VCaP (cell line): ENCODE measurements at regions not wholly inside any gene's neighbourhood (a gene's known extent, or its start where the extent isn't known, plus 50 kb on each side); places are given as distances from the start of the nearest gene placed in this dataset.

ENCODE experiments used
- H3K27ac ChIP-seq: fragments of 450-650 bp; 2 replicates; pipeline ENCODE4 v1.5.1; 2017
- TF ChIP-seq, protein P1 (sequence below): fragments of 450-650 bp; conservative IDR thresholded peaks from 2 replicates; pipeline ENCODE4 v1.5.1; 2017; ENCODE audit warnings: mild to moderate bottlenecking, moderate library complexity

DNA sequence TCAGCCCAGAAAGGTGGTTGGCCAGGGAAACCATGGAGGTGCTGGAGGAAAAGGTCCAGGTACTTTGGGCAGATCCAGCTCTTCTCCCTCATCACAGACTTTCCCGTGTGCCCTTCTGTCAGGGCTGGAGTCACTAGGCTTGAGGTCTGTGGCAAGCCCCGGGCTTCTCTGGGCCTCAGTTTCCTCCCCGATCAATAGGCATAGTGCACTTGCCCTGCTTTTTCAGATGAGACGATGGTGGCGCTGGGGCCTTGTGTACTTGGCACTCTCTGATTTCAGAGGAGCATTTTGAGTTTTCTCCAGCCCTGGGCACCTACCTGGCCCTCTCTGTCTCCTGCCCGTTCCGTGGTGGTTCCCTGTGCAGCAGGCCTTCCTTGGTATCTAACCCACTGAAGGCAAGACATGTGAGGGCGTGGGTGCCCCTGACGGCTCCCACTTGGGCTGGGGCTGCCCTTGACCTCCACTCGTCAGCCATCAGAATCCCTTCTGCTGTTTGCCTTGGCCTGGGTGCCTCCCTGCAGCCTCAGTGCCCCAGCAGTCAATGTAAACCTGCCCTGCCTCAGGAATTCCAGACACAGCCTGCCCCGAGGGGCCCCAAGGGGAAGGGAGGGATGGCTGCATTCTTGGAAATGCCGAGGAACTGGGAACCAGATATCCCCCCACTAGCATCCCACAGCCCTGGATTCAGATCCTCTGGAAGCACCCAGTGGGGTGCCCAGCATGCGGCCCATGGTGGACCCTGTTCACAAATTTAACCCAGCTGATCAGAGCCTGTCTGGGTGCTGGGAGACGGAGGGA lies 66.3 kb upstream of the COL5A1 start:
- no peak overlapping the region for H3K27ac ChIP-seq
- TF ChIP-seq, protein P1, sequence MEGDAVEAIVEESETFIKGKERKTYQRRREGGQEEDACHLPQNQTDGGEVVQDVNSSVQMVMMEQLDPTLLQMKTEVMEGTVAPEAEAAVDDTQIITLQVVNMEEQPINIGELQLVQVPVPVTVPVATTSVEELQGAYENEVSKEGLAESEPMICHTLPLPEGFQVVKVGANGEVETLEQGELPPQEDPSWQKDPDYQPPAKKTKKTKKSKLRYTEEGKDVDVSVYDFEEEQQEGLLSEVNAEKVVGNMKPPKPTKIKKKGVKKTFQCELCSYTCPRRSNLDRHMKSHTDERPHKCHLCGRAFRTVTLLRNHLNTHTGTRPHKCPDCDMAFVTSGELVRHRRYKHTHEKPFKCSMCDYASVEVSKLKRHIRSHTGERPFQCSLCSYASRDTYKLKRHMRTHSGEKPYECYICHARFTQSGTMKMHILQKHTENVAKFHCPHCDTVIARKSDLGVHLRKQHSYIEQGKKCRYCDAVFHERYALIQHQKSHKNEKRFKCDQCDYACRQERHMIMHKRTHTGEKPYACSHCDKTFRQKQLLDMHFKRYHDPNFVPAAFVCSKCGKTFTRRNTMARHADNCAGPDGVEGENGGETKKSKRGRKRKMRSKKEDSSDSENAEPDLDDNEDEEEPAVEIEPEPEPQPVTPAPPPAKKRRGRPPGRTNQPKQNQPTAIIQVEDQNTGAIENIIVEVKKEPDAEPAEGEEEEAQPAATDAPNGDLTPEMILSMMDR: no peak

GRCh38 chr9:134575901-134576176 lies 65.8 kb upstream of the COL5A1 start:
- TF ChIP-seq, protein P1: no peak
- H3K27ac ChIP-seq: no peak overlapping the region

DNA sequence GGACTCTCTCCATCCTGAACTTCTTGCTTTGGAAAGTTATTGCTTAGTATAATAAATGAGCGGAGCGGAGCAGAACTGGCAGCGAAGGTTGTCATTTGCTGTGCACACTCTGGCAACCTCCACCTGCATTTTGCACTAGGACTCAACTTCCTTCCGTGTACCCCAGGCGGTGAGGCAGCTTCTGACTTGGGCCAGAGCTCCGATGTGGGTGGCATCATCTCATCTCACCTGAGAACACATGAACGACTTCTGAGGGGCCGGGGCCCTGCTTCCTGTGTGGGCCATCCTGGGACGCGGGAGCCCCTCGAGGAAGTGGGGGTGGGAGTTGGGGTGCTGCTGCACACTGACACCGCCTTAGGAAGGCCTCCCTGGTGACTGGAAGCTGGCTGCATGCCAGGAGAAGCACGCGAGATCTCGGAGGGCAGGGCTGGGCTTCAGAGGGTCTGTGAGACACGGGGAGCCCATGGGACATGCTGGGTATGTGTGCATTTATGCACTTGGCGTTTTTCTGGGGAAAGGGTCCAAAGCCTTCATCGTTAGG lies 56.5 kb upstream of the COL5A1 start:
- TF ChIP-seq, protein P1: no peak
- no peak overlapping the region for H3K27ac ChIP-seq

- no peak overlapping the region for H3K27ac ChIP-seq
- TF ChIP-seq, protein P1: no peak
These were observed 55.6 kb upstream of the COL5A1 start for GRCh38 chr9:134585746-134586706.

DNA sequence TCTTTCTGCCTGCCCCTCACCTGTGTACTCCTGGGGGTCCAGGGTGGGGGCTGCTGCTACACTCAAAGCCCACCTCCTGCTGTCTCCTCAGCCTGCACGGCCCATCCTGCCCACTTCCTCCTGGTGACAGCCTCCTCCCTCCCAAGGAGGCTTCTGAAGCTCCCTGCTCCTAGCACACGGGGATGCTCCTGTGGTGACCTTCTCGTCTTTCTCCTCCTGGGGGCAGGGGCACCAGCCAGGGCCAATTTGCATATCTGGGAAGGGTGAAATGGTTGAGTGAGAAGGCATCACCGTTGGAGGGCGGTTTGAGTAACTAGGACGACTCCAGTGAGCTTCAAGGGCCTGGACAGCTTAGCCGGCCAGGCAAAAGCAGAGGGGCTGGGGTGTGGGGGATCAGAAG lies 51.9 kb upstream of the COL5A1 start:
- no peak overlapping the region for H3K27ac ChIP-seq
- TF ChIP-seq, protein P1: no peak

- H3K27ac ChIP-seq: no peak overlapping the region
- TF ChIP-seq, protein P1: no peak
These were observed 51.1 kb upstream of the COL5A1 start for GRCh38 chr9:134590240-134591081.
